ENCODE measurements at regions not wholly inside any gene's neighbourhood (a gene's known extent, or its start where the extent isn't known, plus 50 kb on each side); places are given as distances from the start of the nearest gene placed in this dataset.

GRCh38 chr5:124044613-124045012 is 532.6 kb downstream of the CSNK1G3 start (continued):
- TF ChIP-seq ZNF841 (CRISPR knock-in tag; IDR thresholded peaks at IDR 0.05; ENCODE audit: borderline replicate concordance): no peak
- TF ChIP-seq ELF4 (CRISPR knock-in tag; IDR thresholded peaks at IDR 0.05; ENCODE audit: borderline replicate concordance): no peak

- no peak overlapping the region for H3K27ac ChIP-seq (ENCODE audit: extremely low read length, insufficient read depth, low read length)
- BruUV-seq (replicated peaks): no TSS peak
- peak; percentile 2 for DNase-seq (ENCODE audit: low spot score)
- H4K20me1 ChIP-seq (ENCODE audit: insufficient read depth, low read length): no peaks in the 10 kb centered on the region
- no peaks in the 10 kb centered on the region for H3K4me1 ChIP-seq (ENCODE audit: insufficient read depth, low read length)
- no peaks in the 10 kb centered on the region for H3K36me3 ChIP-seq (replicated peaks in 1 of 2; ENCODE audit: control insufficient read depth in 1 of 2, insufficient read depth in 2 of 2, low read length in 2 of 2)
- no peak for FAIRE-seq
- H3K9me3 ChIP-seq (ENCODE audit: low read length): peaks cover 15% of the 10 kb centered on the region; the same call in 1 of the 2 replicates
- H3K4me3 ChIP-seq (replicated peaks in 1 of 3; ENCODE audit: insufficient read depth in 1 of 3, low read depth in 2 of 3, low read length in 3 of 3): no peak overlapping the region
- no peaks in the 10 kb centered on the region for H3K79me2 ChIP-seq (ENCODE audit: insufficient read depth, low read length)
- no peak overlapping the region for H3K9ac ChIP-seq (ENCODE audit: insufficient read depth, low read depth, low read length)
- 33% methylated on average over 1 of the region's 1 CpG for WGBS (ENCODE audit: low lambda C conversion rate)
- CTCF ChIA-PET (ENCODE audit: low intra/inter-chr PET ratio, low total read pairs): no interaction called here
- POLR2A ChIA-PET: no interaction called here
- H3K4me2 ChIP-seq (ENCODE audit: low read depth, low read length): no peak overlapping the region
- H3K27me3 ChIP-seq (ENCODE audit: control insufficient read depth in 1 of 2, insufficient read depth in 2 of 2, low read length in 2 of 2): no peaks in the 10 kb centered on the region
- peak; percentile 56; the same call in 2 of the 3 replicates for ATAC-seq
- intact Hi-C loops (cut with micrococcal nuclease; ENCODE audit: unreplicated experiment) (no loop called here), in situ Hi-C loops (cut with HindIII; ENCODE audit: extremely low pct_ligation_motif_present, low pct_unique_long_range_greater_than_20kb) (no loop called here)
- H2AFZ ChIP-seq (ENCODE audit: low read length): no peak overlapping the region
- TF ChIP-seq MAFF (IDR thresholded peaks at IDR 0.05; ENCODE audit: low read depth, low read length) (no peak), TBP (CRISPR knock-in tag; IDR thresholded peaks at IDR 0.05) (no peak), BCL3 (CRISPR knock-in tag; IDR thresholded peaks at IDR 0.05) (no peak), PATZ1 (CRISPR knock-in tag; IDR thresholded peaks at IDR 0.05) (no peak), CBX1 (IDR thresholded peaks at IDR 0.05; ENCODE audit: low read depth) (no peak), SATB2 (CRISPR knock-in tag; IDR thresholded peaks at IDR 0.05) (no peak), AKAP8 (CRISPR knock-in tag; IDR thresholded peaks at IDR 0.05) (no peak), HMGXB4 (CRISPR knock-in tag; IDR thresholded peaks at IDR 0.05; ENCODE audit: borderline replicate concordance in 1 of 2, low read depth in 1 of 2) (no peak), ZBTB34 (CRISPR knock-in tag; IDR thresholded peaks at IDR 0.05) (no peak), ZBTB21 (CRISPR knock-in tag; IDR thresholded peaks at IDR 0.05) (no peak), YEATS2 (CRISPR knock-in tag; IDR thresholded peaks at IDR 0.05; ENCODE audit: borderline replicate concordance) (no peak), SRSF9 (IDR thresholded peaks at IDR 0.05; ENCODE audit: borderline replicate concordance, insufficient read depth, low read depth, low read length, poor library complexity, severe bottlenecking) (no peak), ZNF768 (CRISPR knock-in tag; IDR thresholded peaks at IDR 0.05) (no peak)
- TF ChIP-seq, protein P1, sequence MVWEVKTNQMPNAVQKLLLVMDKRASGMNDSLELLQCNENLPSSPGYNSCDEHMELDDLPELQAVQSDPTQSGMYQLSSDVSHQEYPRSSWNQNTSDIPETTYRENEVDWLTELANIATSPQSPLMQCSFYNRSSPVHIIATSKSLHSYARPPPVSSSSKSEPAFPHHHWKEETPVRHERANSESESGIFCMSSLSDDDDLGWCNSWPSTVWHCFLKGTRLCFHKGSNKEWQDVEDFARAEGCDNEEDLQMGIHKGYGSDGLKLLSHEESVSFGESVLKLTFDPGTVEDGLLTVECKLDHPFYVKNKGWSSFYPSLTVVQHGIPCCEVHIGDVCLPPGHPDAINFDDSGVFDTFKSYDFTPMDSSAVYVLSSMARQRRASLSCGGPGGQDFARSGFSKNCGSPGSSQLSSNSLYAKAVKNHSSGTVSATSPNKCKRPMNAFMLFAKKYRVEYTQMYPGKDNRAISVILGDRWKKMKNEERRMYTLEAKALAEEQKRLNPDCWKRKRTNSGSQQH (CRISPR knock-in tag; IDR thresholded peaks at IDR 0.05; ENCODE audit: low read depth): no peak
Observed at GRCh38 chr5:124043456-124043855, 531.5 kb downstream of the CSNK1G3 start.
